Endothelial cell of umbilical vein (primary cell): ENCODE measurements at regions not wholly inside any gene's neighbourhood (a gene's known extent, or its start where the extent isn't known, plus 50 kb on each side); places are given as distances from the start of the nearest gene placed in this dataset.
"Not testable (repeated sequence)": the region's sequence is repeated elsewhere in the genome, so short reads cannot be mapped to it uniquely, and the experiment has no call there.

Experiments
- BruUV-seq: library from RNA; stranded (reverse); fragments of 400-500 nt; replicated peaks from 2 replicates; lab custom pipeline; 2021; lab: Mats Ljungman, UMichigan
- CTCF ChIA-PET: fragments of 300-600, 350-600 bp; sonication (Branson Sonifier 250); formaldehyde crosslinking; loops from one replicate; lab custom pipeline; 2021; ENCODE audit warnings: antibody characterized with exemption, inconsistent platforms; lab: Charles Lee
- POLR2A ChIA-PET: fragments of 300-600, 350-600 bp; sonication (Branson Sonifier 250); formaldehyde crosslinking; loops from one replicate; lab custom pipeline; 2021; ENCODE audit warnings: antibody characterized with exemption, inconsistent platforms; lab: Charles Lee
- DNase-seq: peaks from one replicate; pipeline ENCODE4 v3.0.0-alpha.2; 2011; ENCODE audit warnings: low read depth, low spot score
- FAIRE-seq: peaks from 2 replicates; lab custom pipeline; 2011; peaks lifted over from hg19 to GRCh38; lab: Jason Lieb, UNC
- H2AFZ ChIP-seq: 2 replicates; pipeline ENCODE4 v1.6.0; 2012; ENCODE audit warnings: low read depth, low read length, control low read depth, inconsistent platforms
- H3K27ac ChIP-seq: 2 replicates; pipeline ENCODE4 v1.5.1; 2011; ENCODE audit warnings: low read depth, mild to moderate bottlenecking, control low read depth, low read length, moderate library complexity; ENCODE audit not compliant: insufficient read depth
- H3K27me3 ChIP-seq, 2 experiments: 2 replicates each; pipeline versions ENCODE4 v1.6.0 to v1.6.1; 2011; ENCODE audit warnings: low read length in 2 of 2, mixed read lengths in 1 of 2; ENCODE audit not compliant: control insufficient read depth in 2 of 2, insufficient read depth in 2 of 2
- H3K36me3 ChIP-seq, 2 experiments: 2 replicates in 1 of 2; 3 replicates in 1 of 2; pipeline ENCODE4 v1.5.1; 2011; ENCODE audit warnings: low read length in 2 of 2, mild to moderate bottlenecking in 1 of 2, moderate library complexity in 1 of 2; ENCODE audit not compliant: control insufficient read depth in 2 of 2, insufficient read depth in 2 of 2; ENCODE audit errors: extremely low read depth in 1 of 2
- H3K4me1 ChIP-seq: 3 replicates; pipeline ENCODE4 v1.5.1; 2011; ENCODE audit warnings: mild to moderate bottlenecking, low read length; ENCODE audit not compliant: control insufficient read depth, insufficient read depth; ENCODE audit errors: extremely low read depth
- H3K4me2 ChIP-seq: 2 replicates; pipeline ENCODE4 v1.6.1; 2011; ENCODE audit warnings: low read length, control low read depth, mixed read lengths; ENCODE audit not compliant: insufficient read depth
- H3K4me3 ChIP-seq, 3 experiments: fragments of 200-600 bp in 1 of 3; sonication (generic), shearing (Covaris generic) in 1 of 3; replicated peaks in 1 of 3; 2 replicates each; pipeline ENCODE4 v1.5.1; 2011 to 2016; ENCODE audit warnings: control low read depth in 3 of 3, low read length in 3 of 3, mild to moderate bottlenecking in 2 of 3, inconsistent platforms in 1 of 3, low read depth in 1 of 3, moderate library complexity in 1 of 3; ENCODE audit not compliant: insufficient read depth in 1 of 3
- H3K79me2 ChIP-seq: 2 replicates; pipeline ENCODE4 v1.6.0; 2012; ENCODE audit warnings: low read length, inconsistent platforms; ENCODE audit not compliant: control insufficient read depth, insufficient read depth
- H3K9ac ChIP-seq: replicated peaks from 2 replicates; pipeline ENCODE3; 2011; ENCODE audit warnings: low read length, control low read depth; ENCODE audit not compliant: insufficient read depth; ENCODE audit errors: extremely low read depth
- H3K9me1 ChIP-seq: replicated peaks from 3 replicates; pipeline ENCODE4 v1.6.0; 2011; ENCODE audit warnings: mild to moderate bottlenecking, low read length; ENCODE audit not compliant: control insufficient read depth, insufficient read depth; ENCODE audit errors: extremely low read depth
- H3K9me3 ChIP-seq: replicated peaks from 2 replicates; pipeline ENCODE4 v1.5.1; 2012; ENCODE audit warnings: low read length, inconsistent platforms; ENCODE audit not compliant: control insufficient read depth, insufficient read depth
- H4K20me1 ChIP-seq: replicated peaks from 2 replicates; pipeline ENCODE3; 2011; ENCODE audit warnings: mild to moderate bottlenecking, low read length; ENCODE audit not compliant: control insufficient read depth, insufficient read depth; ENCODE audit errors: extremely low read depth
- CTCF ChIP-seq, 2 donors: IDR thresholded peaks; 1 replicate in 1 of 2; 2 replicates in 1 of 2; pipeline ENCODE4 v1.5.1; 2011; ENCODE audit warnings: low read length in 2 of 2, mild to moderate bottlenecking in 2 of 2, moderate library complexity in 2 of 2, control low read depth in 1 of 2, inconsistent platforms in 1 of 2, low read depth in 1 of 2; ENCODE audit not compliant: insufficient read depth in 1 of 2; ENCODE audit errors: extremely low read depth in 1 of 2
- EZH2 ChIP-seq: IDR thresholded peaks from 2 replicates; pipeline ENCODE4 v1.6.1; 2012; ENCODE audit warnings: borderline replicate concordance, low read depth, mild to moderate bottlenecking, moderate library complexity, low read length, inconsistent platforms; ENCODE audit not compliant: severe bottlenecking
- JUN ChIP-seq: IDR thresholded peaks from 2 replicates; pipeline ENCODE4 v1.6.1; 2011; ENCODE audit warnings: borderline replicate concordance, low read depth; ENCODE audit not compliant: insufficient read length, insufficient read depth
- MYC ChIP-seq: IDR thresholded peaks from one replicate; pipeline ENCODE4 v1.6.1; 2011; ENCODE audit warnings: mild to moderate bottlenecking, low read depth, low read length
- POLR2A ChIP-seq: IDR thresholded peaks from 2 replicates; pipeline ENCODE4 v1.6.1; 2012; ENCODE audit warnings: low read depth, mild to moderate bottlenecking, control low read depth, low read length
- dilution Hi-C: fragments of 300-500 bp; cut with MboI; formaldehyde crosslinking; loops from one replicate; pipeline ENCODE4 v1.15.0; 2019; ENCODE audit warnings: low sequenced_read_pairs; ENCODE audit not compliant: extremely low pct_ligation_motif_present
- intact Hi-C: fragments of 100-400 bp; cut with micrococcal nuclease; formaldehyde crosslinking; loops from one replicate; pipeline ENCODE4 v1.10.0; 2022

GRCh38 chr10:81502677-81503359 is 372.2 kb upstream of the NRG3 start:
- no peaks in the 10 kb centered on the region for H3K27me3 ChIP-seq
- H3K36me3 ChIP-seq = no peaks in the 10 kb centered on the region
- H3K4me2 ChIP-seq = no peak overlapping the region
- H3K4me3 ChIP-seq = no peak overlapping the region
- intact Hi-C loops = no loop called here
- DNase-seq (no peak), FAIRE-seq (no peak)
- H3K79me2 ChIP-seq = no peaks in the 10 kb centered on the region
- no peaks in the 10 kb centered on the region for H4K20me1 ChIP-seq
- H3K9me1 ChIP-seq = no peaks in the 10 kb centered on the region
- dilution Hi-C loops = no loop called here
- POLR2A ChIA-PET = no interaction called here
- BruUV-seq = no TSS peak
- no peak overlapping the region for H3K9ac ChIP-seq
- CTCF ChIA-PET = no interaction called here
- H3K9me3 ChIP-seq = no peaks in the 10 kb centered on the region
- no peak overlapping the region for H2AFZ ChIP-seq
- TF ChIP-seq JUN (no peak), EZH2 (no peak), POLR2A (no peak), CTCF (IDR thresholded peaks at IDR 0.05; ENCODE audit: extremely low read depth in 1 of 2, insufficient read depth in 1 of 2, low read depth in 1 of 2, low read length in 2 of 2) (no peak), MYC (no peak)
- H3K4me1 ChIP-seq = no peaks in the 10 kb centered on the region
- no peak overlapping the region for H3K27ac ChIP-seq

- H2AFZ ChIP-seq, H3K27me3 ChIP-seq, H3K79me2 ChIP-seq, H3K9me1 ChIP-seq, BruUV-seq, H3K9me3 ChIP-seq, H3K4me1 ChIP-seq, dilution Hi-C loops, CTCF ChIA-PET, FAIRE-seq, H3K4me2 ChIP-seq, H3K36me3 ChIP-seq, POLR2A ChIA-PET, H4K20me1 ChIP-seq, DNase-seq, H3K9ac ChIP-seq, H3K27ac ChIP-seq, H3K4me3 ChIP-seq, intact Hi-C loops: not testable (repeated sequence)
Measured at GRCh38 chr10:81505777-81506176, 369.2 kb upstream of the NRG3 start.
